ENCODE measurements at regions not wholly inside any gene's neighbourhood (a gene's known extent, or its start where the extent isn't known, plus 50 kb on each side); places are given as distances from the start of the nearest gene placed in this dataset.
A peak's percentile ranks its signal among the peaks of the same experiment; 100 is the strongest.

DNA sequence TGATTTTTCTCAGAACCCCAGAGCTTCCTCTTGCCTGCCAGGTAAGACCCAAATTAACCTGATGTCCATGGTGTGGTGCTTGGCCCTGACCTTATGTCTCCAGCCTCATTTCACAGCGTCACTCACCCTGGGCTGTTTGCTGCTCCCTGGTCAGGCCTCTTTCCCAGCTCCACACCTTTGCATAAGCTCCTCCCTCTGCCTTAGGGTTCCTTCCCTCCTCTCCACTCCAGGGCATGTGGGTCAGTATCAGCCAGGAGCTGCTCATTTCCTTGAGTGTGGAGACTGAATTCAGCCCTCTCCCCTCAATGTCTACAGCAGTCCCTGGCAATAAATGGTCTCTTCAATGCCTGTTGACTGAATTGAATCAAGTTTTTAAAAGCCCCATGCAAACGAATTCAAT is 75.6 kb upstream of the ANKRD34C start:
- TF ChIP-seq, protein P1, sequence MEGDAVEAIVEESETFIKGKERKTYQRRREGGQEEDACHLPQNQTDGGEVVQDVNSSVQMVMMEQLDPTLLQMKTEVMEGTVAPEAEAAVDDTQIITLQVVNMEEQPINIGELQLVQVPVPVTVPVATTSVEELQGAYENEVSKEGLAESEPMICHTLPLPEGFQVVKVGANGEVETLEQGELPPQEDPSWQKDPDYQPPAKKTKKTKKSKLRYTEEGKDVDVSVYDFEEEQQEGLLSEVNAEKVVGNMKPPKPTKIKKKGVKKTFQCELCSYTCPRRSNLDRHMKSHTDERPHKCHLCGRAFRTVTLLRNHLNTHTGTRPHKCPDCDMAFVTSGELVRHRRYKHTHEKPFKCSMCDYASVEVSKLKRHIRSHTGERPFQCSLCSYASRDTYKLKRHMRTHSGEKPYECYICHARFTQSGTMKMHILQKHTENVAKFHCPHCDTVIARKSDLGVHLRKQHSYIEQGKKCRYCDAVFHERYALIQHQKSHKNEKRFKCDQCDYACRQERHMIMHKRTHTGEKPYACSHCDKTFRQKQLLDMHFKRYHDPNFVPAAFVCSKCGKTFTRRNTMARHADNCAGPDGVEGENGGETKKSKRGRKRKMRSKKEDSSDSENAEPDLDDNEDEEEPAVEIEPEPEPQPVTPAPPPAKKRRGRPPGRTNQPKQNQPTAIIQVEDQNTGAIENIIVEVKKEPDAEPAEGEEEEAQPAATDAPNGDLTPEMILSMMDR (IDR thresholded peaks at IDR 0.05; ENCODE audit: insufficient read depth, low read length, poor library complexity, severe bottlenecking) = no peak
- no peak for DNase-seq (ENCODE audit: extremely low read depth, insufficient read length)
- Histone ChIP-seq H3K27me3 (replicated peaks; ENCODE audit: control insufficient read depth, insufficient read depth, low read length) (peaks cover 11% of the 10 kb centered on the region), H3K36me3 (ENCODE audit: control insufficient read depth, insufficient read depth, low read length) (no peaks in the 10 kb centered on the region), H3K4me3 (replicated peaks; ENCODE audit: low read depth, low read length) (no peak overlapping the region)

DNA sequence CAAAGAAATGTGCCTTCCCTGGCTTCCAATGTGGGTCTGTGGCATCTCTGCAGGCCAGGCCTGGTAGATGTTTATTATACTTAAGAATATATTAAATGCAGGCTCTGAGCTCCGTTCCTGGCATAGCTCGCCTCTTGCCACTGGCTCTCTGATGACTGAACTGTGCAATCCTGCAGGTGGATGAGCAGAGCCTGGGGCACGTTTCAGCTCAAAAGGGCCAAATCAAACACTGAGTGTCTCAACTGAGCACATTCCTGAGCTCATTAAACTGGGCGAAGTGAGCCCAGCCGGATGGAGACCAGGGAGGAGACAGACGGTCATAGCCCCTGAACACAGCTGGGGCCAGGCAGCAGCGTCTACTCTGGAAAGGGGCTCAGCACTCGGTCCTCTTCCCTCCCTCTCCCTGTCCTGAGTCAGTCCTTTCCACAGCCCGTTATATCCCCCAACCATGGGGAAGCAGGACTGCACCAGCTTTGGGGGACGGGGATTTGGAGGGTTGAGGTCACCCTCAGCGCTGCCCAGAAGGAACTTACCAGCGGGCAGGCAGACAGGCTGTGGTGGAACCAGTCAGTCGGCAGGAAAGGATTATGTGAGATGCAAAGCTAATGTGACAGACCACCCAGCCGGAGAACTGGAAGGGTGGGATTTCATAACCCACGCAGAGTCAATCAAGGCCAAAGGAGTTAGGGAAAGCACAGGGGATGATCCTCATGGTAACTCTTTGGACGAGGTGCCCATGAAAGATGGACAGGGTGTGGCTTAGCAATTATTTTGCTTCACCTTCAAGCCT is 77.4 kb upstream of the ANKRD34C start:
- Histone ChIP-seq H3K36me3 (ENCODE audit: control insufficient read depth, insufficient read depth, low read length) (no peaks in the 10 kb centered on the region), H3K4me3 (replicated peaks; ENCODE audit: low read depth, low read length) (no peak overlapping the region), H3K27me3 (replicated peaks; ENCODE audit: control insufficient read depth, insufficient read depth, low read length) (peaks cover 11% of the 10 kb centered on the region)
- TF ChIP-seq, protein P1 (IDR thresholded peaks at IDR 0.05; ENCODE audit: insufficient read depth, low read length, poor library complexity, severe bottlenecking) = no peak
- no peak for DNase-seq (ENCODE audit: extremely low read depth, insufficient read length)

DNA sequence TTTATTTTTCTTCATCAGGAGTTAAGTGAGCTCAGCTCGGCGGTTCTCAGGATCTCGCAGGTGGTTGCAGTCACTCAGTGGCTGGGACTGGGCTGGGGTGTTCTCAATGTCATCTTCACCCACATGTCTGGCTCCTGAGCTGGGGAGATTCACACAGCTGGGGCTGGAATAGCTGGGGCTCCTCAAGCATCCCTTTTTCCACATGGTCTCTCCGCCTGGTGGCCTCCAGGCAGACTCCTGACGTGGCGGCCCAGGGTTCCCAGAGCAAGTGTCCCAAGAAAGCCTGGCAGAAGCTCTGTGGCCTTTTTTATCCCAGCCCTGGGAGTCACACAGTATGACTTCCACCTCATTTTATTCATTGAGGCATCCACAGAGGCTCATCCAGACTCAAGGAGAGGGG is 84.1 kb upstream of the ANKRD34C start:
- Histone ChIP-seq H3K36me3 (ENCODE audit: control insufficient read depth, insufficient read depth, low read length) (no peaks in the 10 kb centered on the region), H3K4me3 (replicated peaks; ENCODE audit: low read depth, low read length) (no peak overlapping the region), H3K27me3 (replicated peaks; ENCODE audit: control insufficient read depth, insufficient read depth, low read length) (peaks cover 4% of the 10 kb centered on the region)
- DNase-seq (ENCODE audit: extremely low read depth, insufficient read length) = no peak
- TF ChIP-seq, protein P1 (IDR thresholded peaks at IDR 0.05; ENCODE audit: insufficient read depth, low read length, poor library complexity, severe bottlenecking) = no peak

DNA sequence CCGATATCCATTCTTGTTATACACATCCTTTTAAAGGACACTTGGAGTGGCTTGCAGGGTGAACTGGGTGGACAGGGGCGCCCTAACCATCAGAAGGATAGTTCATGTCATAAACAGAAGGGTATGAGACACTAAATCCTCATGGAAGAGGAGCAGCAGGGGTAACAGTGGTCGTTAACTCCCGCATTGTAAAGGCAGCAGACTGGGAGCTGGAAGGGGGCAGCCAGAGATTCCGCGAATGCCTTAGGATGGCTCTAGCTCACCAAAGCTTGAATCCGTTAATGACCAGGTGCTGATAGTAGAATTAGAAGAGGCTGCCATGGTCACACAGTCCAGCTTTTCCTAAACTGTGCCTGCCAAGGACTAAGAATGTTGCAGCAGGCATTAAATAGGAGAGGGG is 85.2 kb upstream of the ANKRD34C start:
- Histone ChIP-seq H3K27me3 (replicated peaks; ENCODE audit: control insufficient read depth, insufficient read depth, low read length) (peaks cover 3% of the 10 kb centered on the region), H3K36me3 (ENCODE audit: control insufficient read depth, insufficient read depth, low read length) (no peaks in the 10 kb centered on the region), H3K4me3 (replicated peaks; ENCODE audit: low read depth, low read length) (no peak overlapping the region)
- TF ChIP-seq, protein P1 (IDR thresholded peaks at IDR 0.05; ENCODE audit: insufficient read depth, low read length, poor library complexity, severe bottlenecking) = no peak
- DNase-seq (ENCODE audit: extremely low read depth, insufficient read length) = no peak

DNA sequence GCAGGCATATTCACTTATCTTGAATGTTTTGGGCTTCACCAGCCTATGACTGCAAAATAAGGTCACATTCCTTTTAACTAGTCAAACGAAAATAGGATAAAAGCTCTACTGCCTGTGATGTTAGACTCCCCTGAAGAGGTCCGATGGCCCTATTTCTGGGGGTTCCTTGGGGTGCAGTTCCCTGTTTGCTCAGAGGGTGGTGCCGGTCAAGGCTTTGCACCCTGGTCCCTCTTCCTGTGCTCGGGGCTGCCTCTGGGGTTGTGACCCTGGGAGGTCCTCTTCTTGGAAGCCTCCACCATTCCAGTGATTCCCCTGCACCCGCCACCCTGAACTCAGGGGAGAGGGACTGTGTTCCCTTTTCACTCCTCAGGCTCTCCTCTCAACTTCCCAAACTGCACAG is 86.7 kb upstream of the ANKRD34C start:
- DNase-seq (ENCODE audit: extremely low read depth, insufficient read length) = no peak
- Histone ChIP-seq H3K4me3 (replicated peaks; ENCODE audit: low read depth, low read length) (no peak overlapping the region), H3K27me3 (replicated peaks; ENCODE audit: control insufficient read depth, insufficient read depth, low read length) (peaks cover 2% of the 10 kb centered on the region; the same call in 1 of the 2 replicates), H3K36me3 (ENCODE audit: control insufficient read depth, insufficient read depth, low read length) (no peaks in the 10 kb centered on the region)
- TF ChIP-seq, protein P1 (IDR thresholded peaks at IDR 0.05; ENCODE audit: insufficient read depth, low read length, poor library complexity, severe bottlenecking) = peak; percentile 22
